CD1c-positive myeloid dendritic cell (primary cell): ENCODE measurements at regions not wholly inside any gene's neighbourhood (a gene's known extent, or its start where the extent isn't known, plus 50 kb on each side); places are given as distances from the start of the nearest gene placed in this dataset.

Experiments
- DNase-seq: peaks from one replicate; pipeline ENCODE4 v3.0.0-alpha.2; 2016; ENCODE audit errors: extremely low spot score

- DNase-seq = no peak
Measured at GRCh38 chr17:77885678-77886386, 72.7 kb upstream of the TNRC6C start.

GRCh38 chr17:77886387-77886728, 72.1 kb upstream of the TNRC6C start:
- peak; percentile 86 for DNase-seq

- no peak for DNase-seq
Measured at GRCh38 chr17:77887110-77887463, 71.4 kb upstream of the TNRC6C start.

- peak; percentile 80 for DNase-seq
Measured at GRCh38 chr17:77887464-77888241, 70.8 kb upstream of the TNRC6C start.

GRCh38 chr17:77888242-77889134, 70.0 kb upstream of the TNRC6C start:
- no peak for DNase-seq

- no peak for DNase-seq
Measured at GRCh38 chr17:77889135-77889505, 69.4 kb upstream of the TNRC6C start.

- no peak for DNase-seq
Measured at GRCh38 chr17:77889866-77890760, 68.4 kb upstream of the TNRC6C start.

- no peak for DNase-seq
Measured at GRCh38 chr17:77890771-77891170, 67.7 kb upstream of the TNRC6C start.

GRCh38 chr17:77891602-77892001, 66.9 kb upstream of the TNRC6C start:
- no peak for DNase-seq

- DNase-seq = no peak
Measured at GRCh38 chr17:77892031-77892430, 66.5 kb upstream of the TNRC6C start.

GRCh38 chr17:77892469-77893143, 65.9 kb upstream of the TNRC6C start:
- DNase-seq = peak; percentile 27

- DNase-seq = no peak
Measured at GRCh38 chr17:77893144-77894044, 65.1 kb upstream of the TNRC6C start.

GRCh38 chr17:77894126-77894956, 64.2 kb upstream of the TNRC6C start:
- DNase-seq = no peak

- no peak for DNase-seq
Measured at GRCh38 chr17:77897741-77898301, 60.7 kb upstream of the TNRC6C start.

- no peak for DNase-seq
Measured at GRCh38 chr17:77898521-77899434, 59.7 kb upstream of the TNRC6C start.

- no peak for DNase-seq
Measured at GRCh38 chr17:77899498-77899897, 59.0 kb upstream of the TNRC6C start.

- DNase-seq = peak; percentile 34
Measured at GRCh38 chr17:77901481-77901880, 57.0 kb upstream of the TNRC6C start.

GRCh38 chr17:77905266-77905665, 53.2 kb upstream of the TNRC6C start:
- DNase-seq = no peak
